B cell (primary cell): ENCODE measurements at regions not wholly inside any gene's neighbourhood (a gene's known extent, or its start where the extent isn't known, plus 50 kb on each side); places are given as distances from the start of the nearest gene placed in this dataset.
"Not testable (repeated sequence)": the region's sequence is repeated elsewhere in the genome, so short reads cannot be mapped to it uniquely, and the experiment has no call there.

ENCODE experiments used
- CTCF ChIP-seq: fragments of 200-600 bp; IDR thresholded peaks from one replicate; pipeline ENCODE4 v1.8.0; 2022; ENCODE audit warnings: antibody characterized with exemption, mild to moderate bottlenecking
- EZH2 ChIP-seq: IDR thresholded peaks from 2 replicates; pipeline ENCODE4 v1.6.1; 2012; ENCODE audit warnings: borderline replicate concordance, low read depth, mild to moderate bottlenecking, moderate library complexity, low read length; ENCODE audit not compliant: insufficient read depth, poor library complexity, severe bottlenecking

GRCh38 chr6:57901445-57901844 is 584.0 kb downstream of the PRIM2 start:
- TF ChIP-seq EZH2, CTCF: not testable (repeated sequence)
